GM12874 (cell line): ENCODE measurements at regions not wholly inside any gene's neighbourhood (a gene's known extent, or its start where the extent isn't known, plus 50 kb on each side); places are given as distances from the start of the nearest gene placed in this dataset.

ENCODE experiments used
- CTCF ChIP-seq: IDR thresholded peaks from 2 replicates; pipeline ENCODE4 v1.5.1; 2011; ENCODE audit warnings: low read depth, mild to moderate bottlenecking, control low read depth, low read length, moderate library complexity; ENCODE audit not compliant: insufficient read depth

GRCh38 chr13:75960538-75960994 is 324.4 kb downstream of the LMO7 start:
- TF ChIP-seq CTCF = no peak

- no peak for TF ChIP-seq CTCF
Measured at GRCh38 chr13:75959861-75960481, 323.8 kb downstream of the LMO7 start.

- no peak for TF ChIP-seq CTCF
Measured at GRCh38 chr13:75947448-75947847, 311.3 kb downstream of the LMO7 start.

- no peak for TF ChIP-seq CTCF
Measured at GRCh38 chr13:75946536-75947284, 310.6 kb downstream of the LMO7 start.

- TF ChIP-seq CTCF = no peak
Measured at GRCh38 chr13:75945841-75946482, 309.8 kb downstream of the LMO7 start.

- no peak for TF ChIP-seq CTCF
Measured at GRCh38 chr13:75938811-75939560, 302.9 kb downstream of the LMO7 start.

- TF ChIP-seq CTCF = no peak
Measured at GRCh38 chr13:75936791-75937190, 300.7 kb downstream of the LMO7 start.
